GM04504 (cell line): ENCODE measurements at regions not wholly inside any gene's neighbourhood (a gene's known extent, or its start where the extent isn't known, plus 50 kb on each side); places are given as distances from the start of the nearest gene placed in this dataset.
"Not testable (repeated sequence)": the region's sequence is repeated elsewhere in the genome, so short reads cannot be mapped to it uniquely, and the experiment has no call there.

Experiments used
- DNase-seq: peaks from one replicate; pipeline ENCODE4 v3.0.0-alpha.2; 2012; ENCODE audit warnings: low read depth

- DNase-seq: no peak
These were observed 431.0 kb upstream of the SLC30A5 start for GRCh38 chr5:68662804-68663307.

- no peak for DNase-seq
These were observed 423.8 kb upstream of the SLC30A5 start for GRCh38 chr5:68669864-68670575.

GRCh38 chr5:68673106-68673822 lies 420.6 kb upstream of the SLC30A5 start:
- DNase-seq: no peak

GRCh38 chr5:68673823-68674180 lies 420.0 kb upstream of the SLC30A5 start:
- no peak for DNase-seq

- no peak for DNase-seq
These were observed 414.8 kb upstream of the SLC30A5 start for GRCh38 chr5:68679041-68679440.

- no peak for DNase-seq
These were observed 413.4 kb upstream of the SLC30A5 start for GRCh38 chr5:68680366-68680765.

GRCh38 chr5:68681929-68682328 lies 411.9 kb upstream of the SLC30A5 start:
- no peak for DNase-seq

GRCh38 chr5:68682400-68683160 lies 411.2 kb upstream of the SLC30A5 start:
- DNase-seq: no peak

- peak; percentile 89 for DNase-seq
These were observed 410.2 kb upstream of the SLC30A5 start for GRCh38 chr5:68683632-68684036.

- no peak for DNase-seq
These were observed 408.0 kb upstream of the SLC30A5 start for GRCh38 chr5:68685863-68686262.

GRCh38 chr5:68688547-68688946 lies 405.3 kb upstream of the SLC30A5 start:
- no peak for DNase-seq

GRCh38 chr5:68689010-68689409 lies 404.8 kb upstream of the SLC30A5 start:
- no peak for DNase-seq

GRCh38 chr5:68691874-68692273 lies 401.9 kb upstream of the SLC30A5 start:
- DNase-seq: not testable (repeated sequence)

- DNase-seq: no peak
These were observed 395.5 kb upstream of the SLC30A5 start for GRCh38 chr5:68698025-68698940.

GRCh38 chr5:68699966-68700365 lies 393.8 kb upstream of the SLC30A5 start:
- no peak for DNase-seq

GRCh38 chr5:68707575-68707974 lies 386.2 kb upstream of the SLC30A5 start:
- DNase-seq: no peak

- DNase-seq: no peak
These were observed 385.5 kb upstream of the SLC30A5 start for GRCh38 chr5:68708156-68708841.

GRCh38 chr5:68708842-68709170 lies 385.0 kb upstream of the SLC30A5 start:
- no peak for DNase-seq

- DNase-seq: no peak
These were observed 384.6 kb upstream of the SLC30A5 start for GRCh38 chr5:68709239-68709638.

GRCh38 chr5:68710514-68710913 lies 383.3 kb upstream of the SLC30A5 start:
- no peak for DNase-seq
